Osteoblast (primary cell): ENCODE measurements at regions not wholly inside any gene's neighbourhood (a gene's known extent, or its start where the extent isn't known, plus 50 kb on each side); places are given as distances from the start of the nearest gene placed in this dataset.

Experiments
- DNase-seq: peaks from one replicate; pipeline ENCODE4 v3.0.0; 2011; ENCODE audit warnings: low spot score, mixed read lengths; ENCODE audit not compliant: insufficient read length; ENCODE audit errors: missing footprints
- H2AFZ ChIP-seq: 2 replicates; pipeline ENCODE4 v1.6.0; 2011; ENCODE audit warnings: mild to moderate bottlenecking, low read length
- H3K27ac ChIP-seq: 2 replicates; pipeline ENCODE4 v1.5.1; 2011; ENCODE audit warnings: mild to moderate bottlenecking, low read depth, low read length, moderate library complexity
- H3K27me3 ChIP-seq: 2 replicates; pipeline ENCODE4 v1.6.0; 2012; ENCODE audit warnings: mild to moderate bottlenecking, control low read depth, inconsistent platforms, low read length, moderate library complexity; ENCODE audit not compliant: insufficient read depth
- H3K36me3 ChIP-seq: 2 replicates; pipeline ENCODE4 v1.5.1; 2011; ENCODE audit warnings: mild to moderate bottlenecking, low read length, control low read depth, moderate library complexity; ENCODE audit not compliant: insufficient read depth
- H3K4me1 ChIP-seq: 2 replicates; pipeline ENCODE4 v1.5.1; 2011; ENCODE audit warnings: mild to moderate bottlenecking, low read length, control low read depth, moderate library complexity; ENCODE audit not compliant: insufficient read depth
- H3K4me2 ChIP-seq: 2 replicates; pipeline ENCODE4 v1.6.0; 2011; ENCODE audit warnings: mild to moderate bottlenecking, low read length; ENCODE audit not compliant: insufficient read depth
- H3K4me3 ChIP-seq: fragments of 200-600 bp; sonication (generic); 3 replicates; pipeline ENCODE4 v1.5.1; 2012; ENCODE audit warnings: mild to moderate bottlenecking, low read length, inconsistent platforms; ENCODE audit not compliant: insufficient read depth
- H3K79me2 ChIP-seq: 2 replicates; pipeline ENCODE4 v1.6.0; 2012; ENCODE audit warnings: mild to moderate bottlenecking, low read length, control low read depth, inconsistent platforms; ENCODE audit not compliant: insufficient read depth
- H3K9me3 ChIP-seq: 2 replicates; pipeline ENCODE4 v1.5.1; 2011; ENCODE audit warnings: low read depth, low read length, control low read depth
- H4K20me1 ChIP-seq: 2 replicates; pipeline ENCODE4 v1.6.0; 2012; ENCODE audit warnings: mild to moderate bottlenecking, low read length, control low read depth; ENCODE audit not compliant: insufficient read depth
- TF ChIP-seq, protein P1 (sequence below): IDR thresholded peaks from 2 replicates; pipeline ENCODE4 v1.5.1; 2011; ENCODE audit warnings: mild to moderate bottlenecking, low read depth, low read length, moderate library complexity; ENCODE audit errors: extremely low read depth

DNA sequence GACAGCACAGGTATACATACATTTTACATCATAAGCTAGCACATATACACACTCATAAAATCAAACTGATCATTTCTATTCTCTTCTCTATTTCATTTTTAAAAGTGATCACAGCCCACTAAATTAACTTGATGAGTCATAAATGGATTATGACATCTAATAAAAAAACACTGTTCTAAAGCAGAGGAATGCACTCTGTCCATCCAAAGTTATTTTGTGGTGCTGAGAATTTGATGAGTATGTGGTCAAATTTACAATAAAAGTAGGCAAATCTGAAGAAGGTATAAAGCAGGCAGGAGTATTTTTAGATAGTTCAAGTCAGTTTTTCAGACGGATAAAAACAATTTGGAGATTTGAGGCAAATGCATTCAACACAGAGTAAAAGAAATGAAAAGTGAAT lies 104.4 kb downstream of the NOL4 start:
- TF ChIP-seq, protein P1, sequence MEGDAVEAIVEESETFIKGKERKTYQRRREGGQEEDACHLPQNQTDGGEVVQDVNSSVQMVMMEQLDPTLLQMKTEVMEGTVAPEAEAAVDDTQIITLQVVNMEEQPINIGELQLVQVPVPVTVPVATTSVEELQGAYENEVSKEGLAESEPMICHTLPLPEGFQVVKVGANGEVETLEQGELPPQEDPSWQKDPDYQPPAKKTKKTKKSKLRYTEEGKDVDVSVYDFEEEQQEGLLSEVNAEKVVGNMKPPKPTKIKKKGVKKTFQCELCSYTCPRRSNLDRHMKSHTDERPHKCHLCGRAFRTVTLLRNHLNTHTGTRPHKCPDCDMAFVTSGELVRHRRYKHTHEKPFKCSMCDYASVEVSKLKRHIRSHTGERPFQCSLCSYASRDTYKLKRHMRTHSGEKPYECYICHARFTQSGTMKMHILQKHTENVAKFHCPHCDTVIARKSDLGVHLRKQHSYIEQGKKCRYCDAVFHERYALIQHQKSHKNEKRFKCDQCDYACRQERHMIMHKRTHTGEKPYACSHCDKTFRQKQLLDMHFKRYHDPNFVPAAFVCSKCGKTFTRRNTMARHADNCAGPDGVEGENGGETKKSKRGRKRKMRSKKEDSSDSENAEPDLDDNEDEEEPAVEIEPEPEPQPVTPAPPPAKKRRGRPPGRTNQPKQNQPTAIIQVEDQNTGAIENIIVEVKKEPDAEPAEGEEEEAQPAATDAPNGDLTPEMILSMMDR = no peak
- peaks cover 7% of the 10 kb centered on the region for H3K4me1 ChIP-seq
- H4K20me1 ChIP-seq = no peaks in the 10 kb centered on the region
- no peak overlapping the region for H3K4me3 ChIP-seq
- H3K27ac ChIP-seq = no peak overlapping the region
- H3K27me3 ChIP-seq = no peaks in the 10 kb centered on the region
- no peaks in the 10 kb centered on the region for H3K9me3 ChIP-seq
- no peaks in the 10 kb centered on the region for H3K79me2 ChIP-seq
- no peaks in the 10 kb centered on the region for H3K36me3 ChIP-seq
- no peak for DNase-seq
- H3K4me2 ChIP-seq = no peak overlapping the region
- no peak overlapping the region for H2AFZ ChIP-seq

DNA sequence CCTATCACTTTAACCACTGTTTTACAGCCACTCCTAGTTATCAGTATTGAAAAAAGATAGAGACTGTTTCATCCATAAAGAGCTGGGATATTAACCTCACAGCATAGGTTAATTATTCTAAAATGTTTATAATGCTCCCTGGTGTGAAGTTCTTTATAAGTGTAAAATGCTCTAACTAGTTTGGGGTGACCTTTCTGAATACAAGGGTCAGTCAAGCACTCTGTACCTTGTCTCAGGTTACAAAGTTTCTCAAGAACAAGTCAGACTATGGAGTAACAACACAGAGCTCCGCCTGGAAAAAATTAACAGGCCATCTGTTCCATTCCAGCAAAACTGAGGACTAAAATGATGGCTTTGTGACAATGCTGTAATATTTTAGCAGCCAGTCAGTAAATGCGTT lies 107.4 kb downstream of the NOL4 start:
- Histone ChIP-seq H3K4me1 (peaks cover 7% of the 10 kb centered on the region), H3K36me3 (no peaks in the 10 kb centered on the region), H3K27ac (no peak overlapping the region), H3K9me3 (no peaks in the 10 kb centered on the region), H3K4me3 (no peak overlapping the region), H3K79me2 (no peaks in the 10 kb centered on the region), H3K4me2 (no peak overlapping the region), H3K27me3 (no peaks in the 10 kb centered on the region), H2AFZ (no peak overlapping the region), H4K20me1 (no peaks in the 10 kb centered on the region)
- DNase-seq = no peak
- TF ChIP-seq, protein P1 = no peak

DNA sequence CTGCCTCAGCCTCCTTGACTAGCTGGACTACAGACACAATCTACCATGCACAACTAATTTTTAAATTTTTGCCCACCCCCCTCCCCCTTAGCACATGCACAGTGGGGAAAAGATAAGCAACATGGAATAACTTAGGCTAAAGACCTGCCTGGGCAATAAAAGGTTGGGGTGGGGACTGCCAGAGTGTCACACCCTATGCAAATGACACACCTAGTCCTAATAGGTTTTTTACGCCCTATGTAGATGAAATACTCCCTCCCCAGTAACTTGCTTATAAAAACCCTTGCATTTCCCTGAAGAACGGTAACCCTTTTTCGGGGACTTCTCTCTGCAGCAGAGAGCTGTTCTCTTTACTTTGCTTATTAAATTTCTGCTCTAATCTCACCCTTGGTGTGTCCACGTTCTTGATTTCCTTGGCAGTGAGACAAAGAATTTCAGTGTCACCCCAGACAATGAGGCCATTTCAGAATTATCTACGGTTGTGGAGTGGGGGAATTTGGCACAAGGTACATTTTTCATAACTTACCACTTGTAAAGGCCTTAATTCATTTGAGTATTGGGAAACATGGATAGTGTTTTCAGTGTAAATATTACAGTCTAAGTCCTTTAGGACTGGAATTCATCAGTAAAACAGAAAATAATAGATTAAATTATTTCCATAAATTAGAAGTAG lies 109.2 kb downstream of the NOL4 start:
- Histone ChIP-seq H3K9me3 (no peaks in the 10 kb centered on the region), H3K4me3 (no peak overlapping the region), H3K27me3 (no peaks in the 10 kb centered on the region), H3K4me1 (peaks cover under 1% of the 10 kb centered on the region), H3K36me3 (no peaks in the 10 kb centered on the region), H3K27ac (no peak overlapping the region), H3K4me2 (no peak overlapping the region), H4K20me1 (no peaks in the 10 kb centered on the region), H3K79me2 (no peaks in the 10 kb centered on the region), H2AFZ (no peak overlapping the region)
- DNase-seq = no peak
- TF ChIP-seq, protein P1 = no peak

DNA sequence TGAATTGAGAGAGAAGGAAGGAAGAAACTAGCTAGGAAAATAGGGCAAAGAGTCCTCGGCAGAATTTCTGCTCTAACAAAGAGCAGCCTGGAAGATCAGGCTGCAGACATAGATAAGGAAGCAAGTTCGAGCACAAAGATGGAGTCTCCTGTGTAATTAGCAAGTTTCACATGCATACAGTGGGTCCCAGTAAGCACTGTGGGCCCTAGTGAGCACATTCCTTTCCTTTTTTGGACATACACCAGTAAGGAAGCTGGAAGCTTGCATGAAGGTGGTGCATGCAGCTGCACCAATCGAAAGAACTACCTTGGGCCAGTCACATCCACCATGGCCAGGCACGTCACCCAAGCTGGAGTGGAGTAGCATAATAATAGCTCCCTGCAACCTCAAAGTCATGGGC lies 109.7 kb downstream of the NOL4 start:
- Histone ChIP-seq H3K27me3 (no peaks in the 10 kb centered on the region), H3K4me2 (no peak overlapping the region), H3K4me1 (no peaks in the 10 kb centered on the region), H3K9me3 (no peaks in the 10 kb centered on the region), H2AFZ (no peak overlapping the region), H3K4me3 (no peak overlapping the region), H3K79me2 (no peaks in the 10 kb centered on the region), H3K36me3 (no peaks in the 10 kb centered on the region), H4K20me1 (no peaks in the 10 kb centered on the region), H3K27ac (no peak overlapping the region)
- TF ChIP-seq, protein P1 = no peak
- no peak for DNase-seq
